ENCODE measurements at regions not wholly inside any gene's neighbourhood (a gene's known extent, or its start where the extent isn't known, plus 50 kb on each side); places are given as distances from the start of the nearest gene placed in this dataset.
"Not testable (repeated sequence)": the region's sequence is repeated elsewhere in the genome, so short reads cannot be mapped to it uniquely, and the experiment has no call there.

GRCh38 chr13:80171096-80171495, 169.8 kb downstream of the SPRY2 start:
- FAIRE-seq: no peak

- FAIRE-seq: no peak
Measured at GRCh38 chr13:80168089-80168850, 172.7 kb downstream of the SPRY2 start.

GRCh38 chr13:80166352-80166751, 174.6 kb downstream of the SPRY2 start:
- no peak for FAIRE-seq

GRCh38 chr13:80164462-80164861, 176.5 kb downstream of the SPRY2 start:
- no peak for FAIRE-seq

GRCh38 chr13:80161896-80162295, 179.0 kb downstream of the SPRY2 start:
- FAIRE-seq: no peak

- no peak for FAIRE-seq
Measured at GRCh38 chr13:80161219-80161618, 179.7 kb downstream of the SPRY2 start.

GRCh38 chr13:80160110-80160509, 180.8 kb downstream of the SPRY2 start:
- no peak for FAIRE-seq

GRCh38 chr13:80157261-80157932, 183.5 kb downstream of the SPRY2 start:
- FAIRE-seq: no peak

GRCh38 chr13:80152142-80152541, 188.8 kb downstream of the SPRY2 start:
- FAIRE-seq: not testable (repeated sequence)

GRCh38 chr13:80151016-80151415, 189.9 kb downstream of the SPRY2 start:
- FAIRE-seq: no peak

- FAIRE-seq: no peak
Measured at GRCh38 chr13:80149736-80150135, 191.2 kb downstream of the SPRY2 start.

- FAIRE-seq: no peak
Measured at GRCh38 chr13:80145171-80145690, 195.7 kb downstream of the SPRY2 start.

- FAIRE-seq: no peak
Measured at GRCh38 chr13:80144493-80144892, 196.4 kb downstream of the SPRY2 start.

- no peak for FAIRE-seq
Measured at GRCh38 chr13:80141123-80141849, 199.6 kb downstream of the SPRY2 start.

GRCh38 chr13:80140685-80141084, 200.2 kb downstream of the SPRY2 start:
- no peak for FAIRE-seq

GRCh38 chr13:80139196-80139595, 201.7 kb downstream of the SPRY2 start:
- no peak for FAIRE-seq

GRCh38 chr13:80137994-80138393, 202.9 kb downstream of the SPRY2 start:
- FAIRE-seq: no peak

- no peak for FAIRE-seq
Measured at GRCh38 chr13:80134346-80134745, 206.6 kb downstream of the SPRY2 start.

GRCh38 chr13:80133631-80134261, 207.2 kb downstream of the SPRY2 start:
- FAIRE-seq: no peak

- FAIRE-seq: no peak
Measured at GRCh38 chr13:80132741-80133601, 208.0 kb downstream of the SPRY2 start.

- FAIRE-seq: no peak
Measured at GRCh38 chr13:80131204-80131603, 209.7 kb downstream of the SPRY2 start.
